HepG2 (cell line): ENCODE measurements at regions not wholly inside any gene's neighbourhood (a gene's known extent, or its start where the extent isn't known, plus 50 kb on each side); places are given as distances from the start of the nearest gene placed in this dataset.
A peak's percentile ranks its signal among the peaks of the same experiment; 100 is the strongest.

ENCODE experiments used
- DDIT3 ChIP-seq: sonication (generic); formaldehyde crosslinking; IDR thresholded peaks from 2 replicates; pipeline ENCODE4 v1.4.0; 2020; ENCODE audit warnings: mild to moderate bottlenecking, missing genetic modification reagents
- KLF15 ChIP-seq: sonication (generic); formaldehyde crosslinking; IDR thresholded peaks from 2 replicates; pipeline ENCODE4 v1.8.1; 2023; ENCODE audit warnings: borderline replicate concordance, mild to moderate bottlenecking, inconsistent platforms, missing genetic modification reagents, mixed read lengths
- NFYC ChIP-seq: IDR thresholded peaks from 2 replicates; pipeline ENCODE4 v1.6.1; 2016; ENCODE audit warnings: missing genetic modification reagents, missing compliant biosample characterization
- PBX2 ChIP-seq: IDR thresholded peaks from 2 replicates; pipeline ENCODE4 v1.6.1; 2016; ENCODE audit warnings: control low read depth
- PREB ChIP-seq: sonication (generic); formaldehyde crosslinking; IDR thresholded peaks from 2 replicates; pipeline ENCODE4 v1.4.0; 2020; ENCODE audit warnings: missing genetic modification reagents
- SALL1 ChIP-seq: sonication (generic); formaldehyde crosslinking; IDR thresholded peaks from 2 replicates; pipeline ENCODE4 v1.8.0; 2022; ENCODE audit warnings: mild to moderate bottlenecking, missing genetic modification reagents
- SKIL ChIP-seq: sonication (generic); formaldehyde crosslinking; IDR thresholded peaks from 2 replicates; pipeline ENCODE4 v1.8.0; 2022; ENCODE audit warnings: missing genetic modification reagents, mild to moderate bottlenecking, moderate library complexity, borderline replicate concordance
- TFDP2 ChIP-seq: sonication (generic); formaldehyde crosslinking; IDR thresholded peaks from 2 replicates; pipeline ENCODE4 v1.4.0; 2020; ENCODE audit warnings: missing genetic modification reagents
- ZNF530 ChIP-seq: sonication (generic); formaldehyde crosslinking; IDR thresholded peaks from 2 replicates; pipeline ENCODE4 v1.5.0; 2020; ENCODE audit warnings: low read depth, mild to moderate bottlenecking, missing genetic modification reagents
- TF ChIP-seq, protein P1 (sequence below): sonication (generic); formaldehyde crosslinking; IDR thresholded peaks from 2 replicates; pipeline ENCODE4 v1.4.0; 2020; ENCODE audit warnings: mild to moderate bottlenecking, missing genetic modification reagents
- TF ChIP-seq, protein P2 (sequence below): sonication (generic); formaldehyde crosslinking; IDR thresholded peaks from 2 replicates; pipeline ENCODE4 v1.5.0; 2020; ENCODE audit warnings: missing genetic modification reagents, mild to moderate bottlenecking, borderline replicate concordance

- TF ChIP-seq PBX2 (CRISPR knock-in tag) (no peak), DDIT3 (CRISPR knock-in tag) (no peak), SKIL (CRISPR knock-in tag) (peak; percentile 64), TFDP2 (CRISPR knock-in tag) (peak; percentile 29; the same call in 1 of the 2 replicates), NFYC (CRISPR knock-in tag) (peak; percentile 32; the same call in 1 of the 2 replicates), SALL1 (peak; percentile 88), ZNF530 (CRISPR knock-in tag) (no peak), PREB (no peak), KLF15 (CRISPR knock-in tag) (no peak)
- TF ChIP-seq, protein P1, sequence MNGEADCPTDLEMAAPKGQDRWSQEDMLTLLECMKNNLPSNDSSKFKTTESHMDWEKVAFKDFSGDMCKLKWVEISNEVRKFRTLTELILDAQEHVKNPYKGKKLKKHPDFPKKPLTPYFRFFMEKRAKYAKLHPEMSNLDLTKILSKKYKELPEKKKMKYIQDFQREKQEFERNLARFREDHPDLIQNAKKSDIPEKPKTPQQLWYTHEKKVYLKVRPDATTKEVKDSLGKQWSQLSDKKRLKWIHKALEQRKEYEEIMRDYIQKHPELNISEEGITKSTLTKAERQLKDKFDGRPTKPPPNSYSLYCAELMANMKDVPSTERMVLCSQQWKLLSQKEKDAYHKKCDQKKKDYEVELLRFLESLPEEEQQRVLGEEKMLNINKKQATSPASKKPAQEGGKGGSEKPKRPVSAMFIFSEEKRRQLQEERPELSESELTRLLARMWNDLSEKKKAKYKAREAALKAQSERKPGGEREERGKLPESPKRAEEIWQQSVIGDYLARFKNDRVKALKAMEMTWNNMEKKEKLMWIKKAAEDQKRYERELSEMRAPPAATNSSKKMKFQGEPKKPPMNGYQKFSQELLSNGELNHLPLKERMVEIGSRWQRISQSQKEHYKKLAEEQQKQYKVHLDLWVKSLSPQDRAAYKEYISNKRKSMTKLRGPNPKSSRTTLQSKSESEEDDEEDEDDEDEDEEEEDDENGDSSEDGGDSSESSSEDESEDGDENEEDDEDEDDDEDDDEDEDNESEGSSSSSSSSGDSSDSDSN (CRISPR knock-in tag), result peak; percentile 26; the same call in 1 of the 2 replicates
- TF ChIP-seq, protein P2, sequence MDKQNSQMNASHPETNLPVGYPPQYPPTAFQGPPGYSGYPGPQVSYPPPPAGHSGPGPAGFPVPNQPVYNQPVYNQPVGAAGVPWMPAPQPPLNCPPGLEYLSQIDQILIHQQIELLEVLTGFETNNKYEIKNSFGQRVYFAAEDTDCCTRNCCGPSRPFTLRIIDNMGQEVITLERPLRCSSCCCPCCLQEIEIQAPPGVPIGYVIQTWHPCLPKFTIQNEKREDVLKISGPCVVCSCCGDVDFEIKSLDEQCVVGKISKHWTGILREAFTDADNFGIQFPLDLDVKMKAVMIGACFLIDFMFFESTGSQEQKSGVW (CRISPR knock-in tag), result no peak
These were observed 197.5 kb upstream of the ARL4C start (continued) for GRCh38 chr2:234694244-234695013.
